ENCODE measurements at regions not wholly inside any gene's neighbourhood (a gene's known extent, or its start where the extent isn't known, plus 50 kb on each side); places are given as distances from the start of the nearest gene placed in this dataset.

- Histone ChIP-seq H3K4me2 (ENCODE audit: insufficient read depth, low read length) (no peak overlapping the region), H3K4me3 (no peak overlapping the region), H2AFZ (ENCODE audit: low read depth, low read length) (no peak overlapping the region), H3K9ac (ENCODE audit: insufficient read depth in 1 of 2, low read depth in 2 of 2, low read length in 2 of 2) (no peak overlapping the region), H3K9me1 (ENCODE audit: control insufficient read depth, insufficient read depth, low read length) (no peaks in the 10 kb centered on the region), H3K27me3 (ENCODE audit: control insufficient read depth in 2 of 2, insufficient read depth in 2 of 2, low read length in 2 of 2) (peaks cover 14 to 45% of the 10 kb centered on the region in 2 experiments; a peak in 4 of 5 replicates), H3K79me2 (ENCODE audit: control insufficient read depth, insufficient read depth, low read length) (no peaks in the 10 kb centered on the region), H4K20me1 (replicated peaks; ENCODE audit: control insufficient read depth, insufficient read depth, low read length) (no peaks in the 10 kb centered on the region), H3K27ac (ENCODE audit: extremely low read depth, low read depth, low read length) (no peak overlapping the region), H3K4me1 (replicated peaks in 1 of 2; ENCODE audit: control insufficient read depth in 2 of 2, insufficient read depth in 2 of 2, low read length in 2 of 2) (peaks cover 0 to 28% of the 10 kb centered on the region in 2 experiments; a peak in 3 of 5 replicates), H3K9me3 (replicated peaks; ENCODE audit: control insufficient read depth, insufficient read depth, low read depth, low read length) (no peaks in the 10 kb centered on the region), H3K36me3 (ENCODE audit: control insufficient read depth, insufficient read depth, low read length) (no peaks in the 10 kb centered on the region)
- no peak for TF ChIP-seq THAP12 (CRISPR knock-in tag; IDR thresholded peaks at IDR 0.05)
- TF ChIP-seq ZBTB33 (CRISPR knock-in tag; IDR thresholded peaks at IDR 0.05) = 0 out of 2 replicates have a peak, but pooled peaks have one; percentile 39
- POLR2A ChIA-PET = interaction anchor here (1.3 to 1.7 kb wide), 2 partner anchors 21 to 204 kb away, joined by 3 to 4 read pairs; no protein-coding TSS in a partner anchor
- intact Hi-C loops (cut with micrococcal nuclease) = no loop called here
- in situ Hi-C loops (cut with MboI) = no loop called here
- ATAC-seq (no peak), DNase-seq (ENCODE audit: extremely low read depth in 1 of 4, low spot score in 3 of 4) (no peak), FAIRE-seq (no peak)
- CTCF ChIA-PET (ENCODE audit: low intra/inter-chr PET ratio) = no interaction called here
- 54% methylated on average over 14 of the region's 15 CpGs for WGBS (ENCODE audit: insufficient coverage, low coverage, missing lambda C conversion rate)
- BruUV-seq (replicated peaks) = no TSS peak
Measured at GRCh38 chr2:10242451-10242850, 60.3 kb upstream of the HPCAL1 start.

Data from K562 (cell line).